OCI-LY1 (cell line): ENCODE measurements at regions not wholly inside any gene's neighbourhood (a gene's known extent, or its start where the extent isn't known, plus 50 kb on each side); places are given as distances from the start of the nearest gene placed in this dataset.

Experiments used
- H2AFZ ChIP-seq: fragments of 200-600 bp; sonication (generic), shearing (Covaris generic); 2 replicates; pipeline ENCODE4 v1.6.0; 2014; ENCODE audit warnings: antibody characterized with exemption, mild to moderate bottlenecking, low read length
- H3F3A ChIP-seq: fragments of 200-600 bp; sonication (generic), shearing (Covaris generic); 2 replicates; pipeline ENCODE4 v1.6.0; 2014; ENCODE audit warnings: mild to moderate bottlenecking, antibody characterized with exemption, low read length, moderate library complexity; ENCODE audit not compliant: insufficient read depth
- H3K27ac ChIP-seq: fragments of 200-600 bp; sonication (generic); 2 replicates; pipeline ENCODE4 v1.5.1; 2014; ENCODE audit warnings: low read length, mixed run types, mild to moderate bottlenecking, low read depth; ENCODE audit not compliant: poor library complexity, severe bottlenecking
- H3K27me3 ChIP-seq: fragments of 200-600 bp; sonication (generic); 2 replicates; pipeline ENCODE4 v1.6.0; 2014; ENCODE audit warnings: antibody characterized with exemption, mild to moderate bottlenecking, low read length, moderate library complexity; ENCODE audit not compliant: insufficient read depth
- H3K36me3 ChIP-seq: fragments of 200-600 bp; sonication (generic); 2 replicates; pipeline ENCODE4 v1.6.1; 2014; ENCODE audit warnings: mild to moderate bottlenecking, antibody characterized with exemption, low read length, moderate library complexity, mixed read lengths; ENCODE audit not compliant: insufficient read depth
- H3K4me1 ChIP-seq: fragments of 200-600 bp; sonication (generic); 2 replicates; pipeline ENCODE4 v1.5.1; 2014; ENCODE audit warnings: mild to moderate bottlenecking, low read length, moderate library complexity; ENCODE audit not compliant: insufficient read depth, severe bottlenecking
- H3K4me2 ChIP-seq: fragments of 200-600 bp; sonication (generic), shearing (Covaris generic); 2 replicates; pipeline ENCODE4 v1.6.1; 2014; ENCODE audit warnings: low read length
- H3K4me3 ChIP-seq: fragments of 200-600 bp; sonication (generic); 2 replicates; pipeline ENCODE4 v1.5.1; 2014; ENCODE audit warnings: low read length, low read depth, mild to moderate bottlenecking, mixed read lengths; ENCODE audit not compliant: poor library complexity, severe bottlenecking
- H3K79me2 ChIP-seq: fragments of 200-600 bp; shearing (Covaris generic); 2 replicates; pipeline ENCODE4 v1.6.1; 2016; ENCODE audit warnings: mixed run types, low read length, mixed read lengths; ENCODE audit not compliant: insufficient read depth
- H3K9ac ChIP-seq: fragments of 200-600 bp; sonication (generic), shearing (Covaris generic); 2 replicates; pipeline ENCODE4 v1.6.1; 2014; ENCODE audit warnings: mild to moderate bottlenecking, low read length, mixed read lengths
- H3K9me2 ChIP-seq: fragments of 200-600 bp; sonication (generic), shearing (Covaris generic); 2 replicates; pipeline ENCODE4 v1.6.1; 2014; ENCODE audit warnings: low read depth, mild to moderate bottlenecking, low read length, mixed read lengths
- H3K9me3 ChIP-seq: fragments of 200-600 bp; shearing (Covaris generic); 2 replicates; pipeline ENCODE4 v1.6.1; 2014; ENCODE audit warnings: low read length, mixed read lengths
- H4K20me1 ChIP-seq: fragments of 200-600 bp; sonication (generic), shearing (Covaris generic); 2 replicates; pipeline ENCODE4 v1.6.0; 2016; ENCODE audit warnings: mild to moderate bottlenecking, low read length; ENCODE audit not compliant: insufficient read depth
- CTCF ChIP-seq: fragments of 200-600 bp; sonication (generic), shearing (Covaris generic); IDR thresholded peaks from 2 replicates; pipeline ENCODE4 v1.5.1; 2017; ENCODE audit warnings: mild to moderate bottlenecking, antibody characterized with exemption, low read length, moderate library complexity, mixed read lengths
- EZH2 ChIP-seq: fragments of 200-600 bp; sonication (generic), shearing (Covaris generic); IDR thresholded peaks from 2 replicates; pipeline ENCODE4 v1.8.0; 2017; ENCODE audit warnings: borderline replicate concordance, mixed run types, mild to moderate bottlenecking, antibody characterized with exemption, low read length, moderate library complexity, mixed read lengths

- Histone ChIP-seq H3K79me2 (no peaks in the 10 kb centered on the region), H3K27ac (no peak overlapping the region), H3K9ac (no peak overlapping the region), H2AFZ (no peak overlapping the region), H3K4me2 (no peak overlapping the region), H3K9me2 (no peaks in the 10 kb centered on the region), H3K36me3 (no peaks in the 10 kb centered on the region; the same call in 1 of the 2 replicates), H3K9me3 (peaks cover 26% of the 10 kb centered on the region), H3F3A (0 out of 2 replicates have a peak, but pooled peaks cover 3% of the 10 kb centered on the region), H3K4me1 (peaks cover 42% of the 10 kb centered on the region), H3K27me3 (no peaks in the 10 kb centered on the region), H3K4me3 (no peak overlapping the region), H4K20me1 (no peaks in the 10 kb centered on the region)
- TF ChIP-seq EZH2 (no peak), CTCF (no peak)
These were observed 74.9 kb upstream of the ZNF280D start for GRCh38 chr15:56808160-56808559.

GRCh38 chr15:56806148-56806536, 72.8 kb upstream of the ZNF280D start:
- H3K36me3 ChIP-seq, result no peaks in the 10 kb centered on the region; the same call in 1 of the 2 replicates
- H3K9me3 ChIP-seq, result peaks cover 26% of the 10 kb centered on the region
- no peak for TF ChIP-seq CTCF
- no peak for TF ChIP-seq EZH2
- H3K27me3 ChIP-seq, result no peaks in the 10 kb centered on the region
- H3K4me2 ChIP-seq, result peak overlapping the region; percentile 82
- 0 out of 2 replicates have a peak, but pooled peaks cover 3% of the 10 kb centered on the region for H3F3A ChIP-seq
- H3K27ac ChIP-seq, result peak overlapping the region; percentile 55
- no peaks in the 10 kb centered on the region for H3K9me2 ChIP-seq
- H3K79me2 ChIP-seq, result no peaks in the 10 kb centered on the region
- H3K9ac ChIP-seq, result peak overlapping the region; percentile 58
- H2AFZ ChIP-seq, result peak overlapping the region; percentile 100
- no peaks in the 10 kb centered on the region for H4K20me1 ChIP-seq
- peak overlapping the region; percentile 54 for H3K4me3 ChIP-seq
- peaks cover 47% of the 10 kb centered on the region for H3K4me1 ChIP-seq

GRCh38 chr15:56805466-56806147, 72.3 kb upstream of the ZNF280D start:
- Histone ChIP-seq H2AFZ (peak overlapping the region; percentile 100), H3K4me1 (peaks cover 47% of the 10 kb centered on the region), H3K36me3 (no peaks in the 10 kb centered on the region; the same call in 1 of the 2 replicates), H3K4me3 (peak overlapping the region; percentile 54), H3K27ac (peak overlapping the region; percentile 55), H3K79me2 (no peaks in the 10 kb centered on the region), H3K27me3 (no peaks in the 10 kb centered on the region), H3K9me2 (no peaks in the 10 kb centered on the region), H3K9ac (peak overlapping the region; percentile 58), H3K4me2 (peak overlapping the region; percentile 82), H4K20me1 (no peaks in the 10 kb centered on the region), H3F3A (0 out of 2 replicates have a peak, but pooled peaks cover 3% of the 10 kb centered on the region), H3K9me3 (peaks cover 26% of the 10 kb centered on the region)
- TF ChIP-seq CTCF, result no peak
- TF ChIP-seq EZH2, result no peak
